Upper lobe of left lung (tissue), 4 donors: ENCODE measurements at regions not wholly inside any gene's neighbourhood (a gene's known extent, or its start where the extent isn't known, plus 50 kb on each side); places are given as distances from the start of the nearest gene placed in this dataset.

Experiments
- EP300 ChIP-seq, 4 donors: sonication (generic); formaldehyde crosslinking; IDR thresholded peaks; one replicate each; pipeline ENCODE4 v1.5.1; 2017; ENCODE audit warnings: antibody characterized with exemption in 4 of 4, control low read depth in 2 of 4
- POLR2A ChIP-seq, 4 donors: fragments of 450-650 bp; IDR thresholded peaks; one replicate each; pipeline ENCODE4 v1.5.1; 2016 to 2017; ENCODE audit warnings: antibody characterized with exemption in 4 of 4, mild to moderate bottlenecking in 2 of 4

- TF ChIP-seq EP300 (IDR thresholded peaks at IDR 0.05) (no peak), POLR2A (IDR thresholded peaks at IDR 0.05) (no peak)
These were observed 104.0 kb upstream of the PTCH1 start for GRCh38 chr9:95620722-95621121.
